ENCODE measurements at regions not wholly inside any gene's neighbourhood (a gene's known extent, or its start where the extent isn't known, plus 50 kb on each side); places are given as distances from the start of the nearest gene placed in this dataset.

DNA sequence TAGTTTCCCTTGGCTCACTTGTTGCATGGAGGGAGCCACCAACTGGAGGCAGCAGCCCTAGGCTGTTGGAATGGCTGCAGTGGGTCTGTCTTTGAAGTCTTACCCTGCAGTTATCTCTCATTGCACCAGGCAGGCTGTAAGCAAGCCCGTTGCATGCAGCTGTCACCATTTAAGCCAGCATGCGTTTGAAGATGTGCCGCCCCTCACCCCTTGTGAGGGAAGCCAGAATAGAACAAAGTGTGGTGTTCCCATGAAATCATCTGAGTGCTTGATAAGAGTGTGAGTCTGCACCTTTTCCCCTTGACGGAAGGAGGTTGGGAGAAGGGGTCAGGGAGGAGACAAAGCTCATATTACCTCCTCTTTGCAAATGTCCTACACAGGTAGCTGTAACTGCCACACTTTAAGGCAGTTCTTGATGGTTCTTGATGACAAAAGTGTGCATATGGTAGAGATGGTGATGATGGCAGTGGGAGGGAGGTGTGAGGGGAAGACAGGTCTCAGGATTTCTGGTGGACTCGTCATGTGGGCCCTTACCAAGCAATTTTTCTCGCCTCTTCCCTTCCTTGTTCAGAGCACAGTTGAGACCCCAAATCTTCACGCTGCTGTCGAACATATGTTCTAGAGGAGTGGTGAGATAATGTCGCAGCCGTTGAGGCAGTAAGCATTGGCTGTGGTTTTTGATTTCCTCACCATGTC is 191.4 kb upstream of the LEF1 start:
- DNase-seq: no peak

- no peak for DNase-seq
These were observed 190.6 kb upstream of the LEF1 start for GRCh38 chr4:108359130-108359985.

DNA sequence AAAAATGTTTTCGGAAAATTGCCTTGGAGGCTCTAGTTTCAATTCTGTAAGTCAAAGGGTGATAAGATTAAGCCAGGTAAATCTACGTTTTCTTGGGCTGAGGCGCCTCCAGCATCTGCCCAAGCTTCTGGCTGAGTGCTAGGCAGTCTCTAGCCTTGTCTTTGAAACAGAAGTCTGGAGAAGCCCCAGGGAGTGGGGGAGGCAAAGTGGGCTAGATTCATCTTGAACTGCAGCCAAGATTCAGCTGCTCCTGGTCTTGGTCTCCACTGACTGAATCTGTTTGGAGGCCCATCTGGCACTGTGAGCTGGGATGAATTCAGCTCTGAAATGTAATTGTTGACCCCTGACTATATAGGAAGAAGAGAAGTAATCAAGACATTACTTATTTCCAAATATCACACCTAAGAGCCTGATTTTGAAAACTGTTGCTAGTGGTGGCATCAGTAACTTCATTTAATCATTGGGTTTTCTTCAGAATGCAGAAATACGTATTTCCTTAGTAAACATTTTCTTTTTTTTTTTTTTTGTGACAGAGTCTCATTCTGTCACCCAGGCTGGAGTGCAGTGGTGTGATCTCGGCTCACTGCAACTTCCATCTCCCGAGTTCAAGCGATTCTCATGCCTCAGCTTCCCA is 187.3 kb upstream of the LEF1 start:
- DNase-seq: peak; percentile 23

DNA sequence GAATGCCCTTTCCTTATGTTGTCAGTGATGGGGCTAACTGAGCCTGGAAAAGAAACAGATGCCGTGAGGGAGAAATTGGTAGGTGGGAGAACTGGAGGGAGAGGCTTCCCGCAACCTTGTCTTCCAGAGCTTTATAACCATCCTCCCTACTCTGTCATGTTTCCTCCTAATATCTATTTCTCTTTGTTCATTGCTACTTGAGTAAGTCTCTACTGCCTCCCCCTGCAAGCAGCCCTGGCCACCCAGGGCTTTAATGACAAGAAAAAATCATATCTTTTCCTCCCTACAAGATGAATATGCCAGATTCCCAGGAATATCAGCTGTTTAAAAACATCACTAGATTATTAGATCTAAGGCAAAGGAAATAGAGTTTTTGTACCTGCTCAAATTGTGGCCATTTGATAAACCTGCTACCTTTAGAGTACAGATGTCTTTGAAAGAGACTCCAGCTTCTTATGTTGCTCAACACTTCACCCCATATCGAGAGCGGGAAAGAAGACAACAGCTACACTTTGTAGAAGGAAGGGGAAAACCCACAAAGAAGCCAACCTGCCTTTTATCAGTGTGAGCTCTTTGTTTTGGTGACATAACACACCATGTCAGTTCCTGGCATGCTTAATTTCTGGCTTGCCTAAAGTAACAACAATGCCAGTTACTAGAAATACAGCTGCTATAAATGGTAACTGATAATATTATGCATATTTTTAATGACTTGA is 186.6 kb upstream of the LEF1 start:
- DNase-seq: no peak

- DNase-seq: no peak
These were observed 184.1 kb upstream of the LEF1 start for GRCh38 chr4:108352664-108353308.

- no peak for DNase-seq
These were observed 183.1 kb upstream of the LEF1 start for GRCh38 chr4:108351791-108352190.

DNA sequence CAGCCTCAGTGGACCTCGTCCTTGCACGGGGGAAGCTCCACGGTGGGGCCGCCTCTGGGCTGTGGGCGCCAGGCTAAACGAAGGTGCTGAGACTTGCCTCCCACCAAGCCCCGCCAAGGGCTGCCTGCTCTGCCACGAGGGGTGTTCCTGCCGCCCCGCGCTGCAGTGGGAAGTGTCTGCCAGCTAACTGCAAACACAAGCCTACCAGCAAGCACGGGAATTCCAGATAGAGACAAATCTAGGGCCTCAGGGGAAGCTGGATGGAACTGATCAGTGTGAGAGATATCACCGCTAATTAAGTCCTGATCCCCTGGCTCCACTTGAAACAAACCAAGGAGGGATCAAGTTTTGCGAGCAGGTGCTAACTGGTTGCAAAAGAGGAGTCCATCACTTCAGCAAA is 181.6 kb upstream of the LEF1 start:
- DNase-seq: no peak

DNA sequence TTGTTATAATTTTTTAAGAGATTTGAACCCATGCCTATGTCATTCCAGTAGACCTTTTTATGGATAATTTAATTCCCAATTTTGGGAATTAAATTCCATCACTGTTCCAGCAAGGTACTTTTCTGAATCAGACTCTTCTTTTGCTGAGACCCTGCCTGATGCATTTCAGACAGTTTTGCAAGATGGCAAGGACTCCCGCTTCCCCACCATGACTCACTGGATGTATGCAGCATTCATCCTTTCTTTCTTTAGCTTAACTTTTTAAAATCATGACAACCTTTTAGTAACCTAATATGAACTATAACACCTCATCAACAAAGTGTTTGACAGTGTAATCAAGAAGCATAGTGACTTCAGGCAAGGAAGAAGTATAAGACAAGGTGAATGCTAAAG is 178.1 kb upstream of the LEF1 start:
- DNase-seq: no peak

DNA sequence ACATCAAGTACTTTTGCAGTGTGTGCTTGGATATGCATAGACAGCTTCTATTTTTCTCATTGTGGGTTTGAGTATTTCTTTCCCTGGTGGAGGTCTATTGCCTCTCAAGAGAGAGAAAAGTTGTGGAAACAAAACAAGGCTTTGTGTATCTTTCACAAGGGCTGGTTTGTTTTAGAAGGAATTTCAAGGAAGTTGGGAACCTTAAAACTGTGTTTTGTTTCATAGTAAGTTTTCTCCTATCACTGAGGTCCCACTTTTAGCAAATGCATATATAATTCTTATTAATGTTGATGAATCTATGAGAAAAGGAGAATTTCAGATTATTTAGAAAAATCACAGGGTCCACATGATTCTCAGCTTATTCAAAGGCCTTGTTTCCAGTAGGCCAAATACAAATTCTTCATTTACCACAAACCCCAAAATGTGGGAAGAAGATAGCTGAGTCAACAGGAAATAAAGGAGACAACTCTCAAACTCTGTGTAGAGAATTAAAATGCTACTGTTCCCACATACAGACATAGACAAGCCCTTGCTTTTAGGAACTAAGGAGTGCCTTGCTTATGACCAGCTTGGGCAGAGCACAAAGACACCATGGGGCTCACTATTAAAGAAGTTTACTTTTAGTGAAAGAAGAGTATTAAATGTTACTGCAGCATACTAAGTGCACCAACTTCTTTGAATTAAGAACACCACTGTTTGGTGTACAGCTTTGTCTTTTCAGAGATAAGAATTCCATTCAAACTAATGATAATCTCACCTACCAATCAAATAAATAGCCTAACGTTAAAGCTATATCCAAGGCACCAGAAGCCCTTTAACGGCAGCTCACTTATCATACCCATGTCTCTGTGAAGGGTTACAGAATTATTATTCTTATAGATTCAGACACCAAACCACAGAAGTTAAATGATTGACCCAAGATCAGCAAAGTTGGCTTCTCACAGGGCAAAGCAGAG is 177.4 kb upstream of the LEF1 start:
- no peak for DNase-seq

- DNase-seq: no peak
These were observed 173.7 kb upstream of the LEF1 start for GRCh38 chr4:108342325-108342970.

DNA sequence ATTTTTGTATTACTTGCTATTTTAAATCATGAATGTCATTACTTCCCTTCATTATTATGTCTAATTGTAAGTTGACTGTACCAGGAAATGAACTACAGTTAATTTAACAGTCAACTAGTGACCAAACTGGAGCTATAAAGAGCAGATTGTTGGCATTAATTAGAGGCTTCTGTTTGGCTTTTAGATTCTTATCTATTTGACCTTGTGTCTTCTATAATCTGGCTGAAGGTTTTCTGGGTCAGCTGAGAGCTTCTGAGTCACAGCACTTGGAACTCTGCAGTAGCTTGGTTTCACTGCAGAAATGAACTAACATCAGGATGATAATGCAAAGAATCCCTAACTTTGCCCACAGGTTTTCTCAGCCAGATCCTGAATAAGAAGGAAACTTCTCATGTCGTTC is 169.2 kb upstream of the LEF1 start:
- no peak for DNase-seq

- DNase-seq: no peak
These were observed 167.3 kb upstream of the LEF1 start for GRCh38 chr4:108336076-108336475.

DNA sequence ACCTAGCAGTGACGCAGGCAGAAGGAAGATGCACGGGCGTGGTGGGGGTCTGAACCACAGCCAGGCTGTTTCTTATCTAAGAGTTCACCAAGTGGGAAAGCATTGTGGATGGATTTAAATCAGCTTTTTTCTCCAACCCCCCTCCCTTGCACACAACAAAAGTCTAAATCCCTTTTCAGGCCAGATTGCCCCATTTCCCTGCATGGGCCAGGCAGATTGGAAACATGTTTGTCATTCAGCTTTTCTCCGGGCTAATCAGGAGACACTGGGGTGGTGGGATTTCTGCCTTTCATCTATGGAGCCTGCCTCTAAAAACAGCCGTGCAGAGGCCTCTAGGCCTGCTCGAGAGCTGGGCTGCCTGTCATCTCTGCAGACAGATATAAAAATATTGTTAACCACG is 166.3 kb upstream of the LEF1 start:
- no peak for DNase-seq

DNA sequence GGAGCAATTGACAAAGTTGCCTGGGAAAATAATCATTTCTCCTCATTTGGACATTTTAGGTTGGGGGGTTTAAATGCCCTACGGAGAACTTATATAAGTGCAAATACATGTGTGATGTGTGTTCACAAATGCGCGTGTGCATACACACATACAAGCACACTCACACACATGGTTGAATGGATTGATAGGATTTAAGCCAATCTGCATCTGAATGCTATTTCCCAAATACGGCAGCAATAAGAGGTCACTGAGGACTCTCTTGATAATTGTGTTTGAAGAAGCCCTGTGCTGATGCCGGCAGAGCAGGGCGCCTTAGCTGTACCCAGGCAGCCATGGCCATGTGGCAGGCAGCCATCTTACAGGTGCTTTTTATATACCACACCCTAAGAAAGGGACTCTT is 165.3 kb upstream of the LEF1 start:
- no peak for DNase-seq

GRCh38 chr4:108333353-108333942 is 164.7 kb upstream of the LEF1 start:
- DNase-seq: no peak

GRCh38 chr4:108331905-108332632 is 163.3 kb upstream of the LEF1 start:
- no peak for DNase-seq

DNA sequence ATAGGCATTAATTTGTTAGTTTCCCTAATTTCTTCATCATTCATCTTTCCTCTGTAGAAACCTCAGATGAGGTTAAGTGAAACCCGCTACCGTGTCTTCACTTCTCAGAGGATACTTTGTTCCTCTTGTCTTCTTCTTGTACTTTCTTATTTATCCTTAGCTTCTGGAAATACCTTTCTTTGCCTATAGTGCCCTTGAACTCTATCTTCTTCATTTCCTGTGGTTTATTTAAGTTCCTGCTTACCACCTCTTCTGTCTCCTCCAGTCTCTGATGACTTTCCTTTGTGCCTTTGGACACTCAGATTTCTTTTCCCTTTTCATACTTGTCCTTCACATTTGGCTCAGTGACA is 159.6 kb upstream of the LEF1 start:
- no peak for DNase-seq

GRCh38 chr4:108327642-108328382 is 159.1 kb upstream of the LEF1 start:
- no peak for DNase-seq

DNA sequence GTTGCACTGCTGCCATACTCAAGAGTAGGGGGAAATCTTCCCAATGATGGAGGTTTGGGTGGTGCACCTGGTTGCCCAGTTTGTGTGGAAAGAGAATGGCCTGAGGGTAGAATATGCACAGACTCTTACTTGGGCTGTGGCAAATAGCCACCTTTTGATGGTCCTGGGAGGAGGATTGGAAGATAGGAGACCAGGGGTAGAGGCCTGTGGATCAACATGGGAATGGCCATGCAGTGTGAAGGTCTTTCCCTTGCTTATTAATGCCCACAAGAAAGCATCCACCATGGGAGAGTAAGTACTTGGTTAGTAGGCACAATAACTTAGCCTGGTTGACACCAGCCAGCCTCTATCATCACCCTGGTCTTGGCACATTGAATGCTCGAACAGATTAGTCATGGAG is 156.8 kb upstream of the LEF1 start:
- no peak for DNase-seq

All from NCI-H446 treated with DMSO at 0.1 percent for 48 hours (cell line).